HG03378 (cell line): ENCODE measurements at regions not wholly inside any gene's neighbourhood (a gene's known extent, or its start where the extent isn't known, plus 50 kb on each side); places are given as distances from the start of the nearest gene placed in this dataset.
"Not testable (repeated sequence)": the region's sequence is repeated elsewhere in the genome, so short reads cannot be mapped to it uniquely, and the experiment has no call there.

Source experiments
- ATAC-seq: cut with Tn5 transposase; IDR thresholded peaks from one replicate; pipeline ENCODE4 v1.9.1; 2021; ENCODE audit warnings: mild to moderate bottlenecking, moderate library complexity; ENCODE audit not compliant: unreplicated experiment

GRCh38 chr2:38243186-38243880 lies 133.7 kb downstream of the ATL2 start:
- no peak for ATAC-seq

- no peak for ATAC-seq
Measured at GRCh38 chr2:38239452-38239851, 137.6 kb downstream of the ATL2 start.

- ATAC-seq: not testable (repeated sequence)
Measured at GRCh38 chr2:38238705-38239104, 138.4 kb downstream of the ATL2 start.

- no peak for ATAC-seq
Measured at GRCh38 chr2:38237311-38237710, 139.8 kb downstream of the ATL2 start.

GRCh38 chr2:38233231-38233983 lies 143.7 kb downstream of the ATL2 start:
- no peak for ATAC-seq

GRCh38 chr2:38232454-38232853 lies 144.6 kb downstream of the ATL2 start:
- no peak for ATAC-seq

- no peak for ATAC-seq
Measured at GRCh38 chr2:38230756-38231155, 146.3 kb downstream of the ATL2 start.

- ATAC-seq: no peak
Measured at GRCh38 chr2:38228753-38229152, 148.3 kb downstream of the ATL2 start.

- no peak for ATAC-seq
Measured at GRCh38 chr2:38224821-38225437, 149.0 kb upstream of the CYP1B1 start.

GRCh38 chr2:38224181-38224580 lies 148.2 kb upstream of the CYP1B1 start:
- no peak for ATAC-seq

- no peak for ATAC-seq
Measured at GRCh38 chr2:38223256-38223655, 147.3 kb upstream of the CYP1B1 start.

GRCh38 chr2:38220164-38220563 lies 144.2 kb upstream of the CYP1B1 start:
- ATAC-seq: no peak

- ATAC-seq: no peak
Measured at GRCh38 chr2:38218995-38219394, 143.0 kb upstream of the CYP1B1 start.

- no peak for ATAC-seq
Measured at GRCh38 chr2:38218591-38218991, 142.6 kb upstream of the CYP1B1 start.

- no peak for ATAC-seq
Measured at GRCh38 chr2:38217401-38218188, 141.6 kb upstream of the CYP1B1 start.

- ATAC-seq: no peak
Measured at GRCh38 chr2:38216886-38217285, 140.9 kb upstream of the CYP1B1 start.

- no peak for ATAC-seq
Measured at GRCh38 chr2:38215993-38216392, 140.0 kb upstream of the CYP1B1 start.

GRCh38 chr2:38215522-38215921 lies 139.6 kb upstream of the CYP1B1 start:
- no peak for ATAC-seq

GRCh38 chr2:38214209-38214717 lies 138.3 kb upstream of the CYP1B1 start:
- ATAC-seq: no peak

- ATAC-seq: no peak
Measured at GRCh38 chr2:38213619-38214167, 137.7 kb upstream of the CYP1B1 start.

GRCh38 chr2:38212312-38212711 lies 136.4 kb upstream of the CYP1B1 start:
- ATAC-seq: no peak
